Kidney epithelial cell (primary cell): ENCODE measurements at regions not wholly inside any gene's neighbourhood (a gene's known extent, or its start where the extent isn't known, plus 50 kb on each side); places are given as distances from the start of the nearest gene placed in this dataset.

Experiments used
- DNase-seq: peaks from one replicate; pipeline ENCODE4 v3.0.0-alpha.2; 2010; ENCODE audit warnings: low read depth
- H3K27me3 ChIP-seq: 2 replicates; pipeline ENCODE4 v1.6.0; 2011; ENCODE audit warnings: low read length; ENCODE audit not compliant: control insufficient read depth, insufficient read depth
- H3K36me3 ChIP-seq: 2 replicates; pipeline ENCODE4 v1.5.1; 2011; ENCODE audit warnings: low read length; ENCODE audit not compliant: control insufficient read depth, insufficient read depth
- H3K4me3 ChIP-seq: 2 replicates; pipeline ENCODE4 v1.5.1; 2011; ENCODE audit warnings: low read depth, mild to moderate bottlenecking, control low read depth, low read length
- TF ChIP-seq, protein P1 (sequence below): IDR thresholded peaks from 2 replicates; pipeline ENCODE4 v1.5.1; 2011; ENCODE audit warnings: mild to moderate bottlenecking, moderate library complexity, low read length, control low read depth, inconsistent platforms; ENCODE audit not compliant: insufficient read depth, poor library complexity, severe bottlenecking

DNA sequence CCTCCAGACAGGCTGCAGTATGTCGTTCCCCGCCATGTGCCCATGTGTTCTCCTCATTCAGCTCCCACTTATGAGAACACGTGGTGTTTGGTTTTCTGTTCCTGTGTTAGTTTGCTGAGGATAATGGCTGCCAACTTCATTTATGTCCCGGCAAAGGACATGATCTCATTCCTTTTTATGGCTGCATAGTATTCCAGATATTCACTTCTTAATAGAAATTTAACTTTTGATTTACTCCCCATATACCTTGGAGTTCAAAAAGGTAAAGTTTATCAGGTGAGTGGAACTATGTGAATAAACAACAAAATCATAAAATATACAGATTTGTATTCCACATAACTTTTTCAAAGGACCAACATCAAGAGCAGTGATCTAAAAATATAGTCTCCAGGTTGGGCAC lies 372.6 kb downstream of the STK39 start:
- Histone ChIP-seq H3K36me3 (no peaks in the 10 kb centered on the region), H3K27me3 (no peaks in the 10 kb centered on the region)
- DNase-seq = no peak

DNA sequence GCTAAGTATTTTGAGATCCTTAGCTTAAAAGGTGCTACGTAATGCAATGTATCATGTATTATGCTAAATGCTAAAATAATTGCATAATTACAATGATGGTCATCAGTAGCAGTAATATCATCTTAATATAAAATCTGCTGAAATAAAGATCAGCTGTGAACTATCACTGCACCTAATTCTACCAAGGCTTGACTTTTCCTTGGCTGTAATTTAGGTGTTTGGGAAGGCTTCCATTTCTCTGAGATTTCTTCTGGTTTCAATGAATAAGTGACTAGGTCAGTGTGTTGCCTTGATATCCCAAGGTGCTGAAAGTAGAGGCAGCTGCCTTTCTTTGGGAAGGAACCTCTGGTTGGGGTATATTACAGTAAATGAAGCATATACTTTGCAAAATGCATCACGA lies 376.1 kb downstream of the STK39 start:
- DNase-seq = no peak
- Histone ChIP-seq H3K36me3 (no peaks in the 10 kb centered on the region), H3K27me3 (no peaks in the 10 kb centered on the region), H3K4me3 (no peak overlapping the region)
- TF ChIP-seq, protein P1, sequence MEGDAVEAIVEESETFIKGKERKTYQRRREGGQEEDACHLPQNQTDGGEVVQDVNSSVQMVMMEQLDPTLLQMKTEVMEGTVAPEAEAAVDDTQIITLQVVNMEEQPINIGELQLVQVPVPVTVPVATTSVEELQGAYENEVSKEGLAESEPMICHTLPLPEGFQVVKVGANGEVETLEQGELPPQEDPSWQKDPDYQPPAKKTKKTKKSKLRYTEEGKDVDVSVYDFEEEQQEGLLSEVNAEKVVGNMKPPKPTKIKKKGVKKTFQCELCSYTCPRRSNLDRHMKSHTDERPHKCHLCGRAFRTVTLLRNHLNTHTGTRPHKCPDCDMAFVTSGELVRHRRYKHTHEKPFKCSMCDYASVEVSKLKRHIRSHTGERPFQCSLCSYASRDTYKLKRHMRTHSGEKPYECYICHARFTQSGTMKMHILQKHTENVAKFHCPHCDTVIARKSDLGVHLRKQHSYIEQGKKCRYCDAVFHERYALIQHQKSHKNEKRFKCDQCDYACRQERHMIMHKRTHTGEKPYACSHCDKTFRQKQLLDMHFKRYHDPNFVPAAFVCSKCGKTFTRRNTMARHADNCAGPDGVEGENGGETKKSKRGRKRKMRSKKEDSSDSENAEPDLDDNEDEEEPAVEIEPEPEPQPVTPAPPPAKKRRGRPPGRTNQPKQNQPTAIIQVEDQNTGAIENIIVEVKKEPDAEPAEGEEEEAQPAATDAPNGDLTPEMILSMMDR = no peak

More for the DNA sequence above, 372.6 kb downstream of the STK39 start:
- TF ChIP-seq, protein P1 = no peak
- H3K4me3 ChIP-seq = no peak overlapping the region

DNA sequence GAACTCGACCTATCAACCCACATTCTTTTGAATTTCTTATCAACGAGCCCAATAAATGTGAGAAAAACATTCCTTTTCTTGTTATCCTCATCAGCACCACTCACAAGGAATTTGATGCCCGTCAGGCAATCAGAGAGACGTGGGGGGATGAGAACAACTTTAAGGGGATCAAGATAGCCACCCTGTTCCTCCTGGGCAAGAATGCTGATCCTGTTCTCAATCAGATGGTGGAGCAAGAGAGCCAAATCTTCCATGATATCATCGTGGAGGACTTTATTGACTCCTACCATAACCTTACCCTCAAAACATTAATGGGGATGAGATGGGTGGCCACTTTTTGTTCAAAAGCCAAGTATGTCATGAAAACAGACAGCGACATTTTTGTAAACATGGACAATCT lies 378.2 kb downstream of the STK39 start:
- no peak overlapping the region for H3K4me3 ChIP-seq
- TF ChIP-seq, protein P1 = no peak
- DNase-seq = no peak
- no peaks in the 10 kb centered on the region for H3K27me3 ChIP-seq
- H3K36me3 ChIP-seq = no peaks in the 10 kb centered on the region

DNA sequence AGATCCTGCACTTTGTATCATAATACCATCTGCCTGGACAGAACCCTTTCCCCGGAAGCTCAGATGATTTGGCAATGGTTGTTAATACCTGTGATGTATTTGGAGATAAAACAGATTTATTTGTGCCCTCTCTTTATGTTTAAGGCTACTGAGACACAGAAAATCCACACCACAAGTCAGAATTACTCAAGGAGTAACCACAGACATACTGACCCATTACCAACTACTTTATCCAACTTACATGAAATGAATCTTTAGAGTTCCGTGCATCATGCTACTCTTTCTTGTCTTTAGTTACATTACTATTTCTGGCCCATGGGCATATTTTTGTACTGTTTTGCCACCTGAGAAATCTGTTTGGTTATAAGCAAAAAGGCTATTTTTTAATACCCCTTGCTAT lies 384.0 kb downstream of the STK39 start:
- Histone ChIP-seq H3K36me3 (no peaks in the 10 kb centered on the region), H3K4me3 (no peak overlapping the region), H3K27me3 (no peaks in the 10 kb centered on the region)
- TF ChIP-seq, protein P1 = no peak
- no peak for DNase-seq

DNA sequence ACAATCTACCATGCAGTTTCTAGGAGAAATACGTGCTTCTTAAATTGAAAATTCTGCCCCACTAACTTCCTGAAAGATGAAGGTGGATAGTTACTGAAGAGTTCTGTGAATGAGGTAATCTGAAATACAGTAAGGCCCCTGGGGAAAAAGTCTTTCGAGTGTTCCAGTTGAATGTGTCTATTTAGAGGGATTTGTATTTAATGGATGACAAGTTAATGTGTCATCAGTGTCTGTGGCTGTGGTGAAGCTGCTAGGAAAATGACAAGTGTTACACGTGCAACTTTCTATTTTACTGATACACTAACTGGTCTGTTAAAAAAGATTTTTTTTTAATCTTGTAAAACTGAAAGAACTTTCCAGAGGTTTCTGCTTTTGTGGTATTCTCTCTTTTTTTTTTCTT lies 384.6 kb downstream of the STK39 start:
- no peaks in the 10 kb centered on the region for H3K27me3 ChIP-seq
- TF ChIP-seq, protein P1 = no peak
- peak; percentile 84 for DNase-seq
- no peak overlapping the region for H3K4me3 ChIP-seq
- H3K36me3 ChIP-seq = no peaks in the 10 kb centered on the region

DNA sequence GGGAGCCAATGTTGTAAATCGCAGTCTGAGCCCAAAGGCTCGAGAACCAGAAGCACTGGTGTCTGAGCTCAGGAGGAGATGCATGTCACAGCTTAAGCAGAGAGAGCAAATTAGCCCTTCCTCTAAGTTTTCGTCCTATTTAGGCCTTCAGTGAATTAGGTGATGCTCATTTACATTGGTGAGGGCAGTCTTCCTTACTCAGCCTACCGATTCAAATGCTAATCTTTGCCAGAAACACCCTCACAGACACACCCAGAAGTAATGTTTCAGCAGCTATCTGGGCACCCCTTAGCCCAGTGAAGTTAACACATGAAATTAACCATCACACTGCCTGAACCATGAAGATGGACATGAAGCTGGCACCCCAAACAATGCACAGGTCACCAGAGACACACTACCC lies 385.1 kb downstream of the STK39 start:
- no peak for DNase-seq
- TF ChIP-seq, protein P1 = no peak
- H3K4me3 ChIP-seq = no peak overlapping the region
- H3K36me3 ChIP-seq = no peaks in the 10 kb centered on the region
- no peaks in the 10 kb centered on the region for H3K27me3 ChIP-seq
